B cell (primary cell): ENCODE measurements at regions not wholly inside any gene's neighbourhood (a gene's known extent, or its start where the extent isn't known, plus 50 kb on each side); places are given as distances from the start of the nearest gene placed in this dataset.
"Not testable (repeated sequence)": the region's sequence is repeated elsewhere in the genome, so short reads cannot be mapped to it uniquely, and the experiment has no call there.

ENCODE experiments used
- ATAC-seq: fragments of 200-7000 bp; cut with Tn5 transposase; one replicate; pipeline ENCODE4 v1.10.0; 2021; ENCODE audit warnings: low read depth, mild to moderate bottlenecking, moderate number of reproducible peaks, moderate library complexity
- CTCF ChIA-PET: fragments of 350-600 bp; sonication (Branson Sonifier 250); formaldehyde crosslinking; loops from one replicate; lab custom pipeline; 2021; ENCODE audit warnings: antibody characterized with exemption, inconsistent platforms; lab: Charles Lee
- POLR2A ChIA-PET: fragments of 350-600 bp; sonication (Branson Sonifier 250); formaldehyde crosslinking; loops from one replicate; lab custom pipeline; 2021; ENCODE audit warnings: antibody characterized with exemption; lab: Charles Lee
- DNase-seq: peaks from one replicate; pipeline ENCODE4 v3.0.0; 2013
- H2AFZ ChIP-seq: 2 replicates; pipeline ENCODE4 v1.6.1; 2012; ENCODE audit warnings: mild to moderate bottlenecking, low read depth, low read length; ENCODE audit not compliant: insufficient read depth, poor library complexity, severe bottlenecking
- H3K27ac ChIP-seq, 2 donors: 1 replicate in 1 of 2; 2 replicates in 1 of 2; pipeline ENCODE4 v1.5.1; 2012 to 2013; ENCODE audit warnings: low read length in 2 of 2, mild to moderate bottlenecking in 2 of 2, moderate library complexity in 1 of 2
- H3K27me3 ChIP-seq, 4 experiments: fragments of 200-600 bp in 1 of 4; sonication (generic) in 1 of 4; replicated peaks in 1 of 4; 1 replicate in 2 of 4; 2 replicates in 2 of 4; pipeline versions ENCODE4 v1.6.1 to v1.7.0; 2013 to 2016; ENCODE audit warnings: low read length in 3 of 4, mild to moderate bottlenecking in 2 of 4, mixed read lengths in 1 of 4, moderate library complexity in 1 of 4; ENCODE audit not compliant: insufficient read depth in 4 of 4, control insufficient read depth in 3 of 4; ENCODE audit errors: control extremely low read depth in 1 of 4
- H3K36me3 ChIP-seq, 2 experiments: replicated peaks in 1 of 2; 1 replicate in 1 of 2; 2 replicates in 1 of 2; pipeline versions ENCODE4 v1.6.1 to v1.7.1; 2013; ENCODE audit warnings: low read length in 1 of 2; ENCODE audit not compliant: insufficient read depth in 2 of 2, control insufficient read depth in 1 of 2; ENCODE audit errors: control extremely low read depth in 1 of 2, extremely low read depth in 1 of 2
- H3K4me1 ChIP-seq, 2 donors: fragments of 200-600 bp in 1 of 2; sonication (generic) in 1 of 2; 1 replicate in 1 of 2; 2 replicates in 1 of 2; pipeline versions ENCODE4 v1.5.1 to v1.6.1; 2013 to 2017; ENCODE audit warnings: low read length in 2 of 2; ENCODE audit not compliant: control insufficient read depth in 2 of 2, insufficient read depth in 2 of 2
- H3K4me2 ChIP-seq: replicated peaks from 2 replicates; pipeline ENCODE3; 2012; ENCODE audit warnings: mild to moderate bottlenecking, low read depth, low read length; ENCODE audit not compliant: poor library complexity, severe bottlenecking
- H3K4me3 ChIP-seq, 5 experiments: fragments of 200-600 bp in 1 of 5; sonication (generic) in 1 of 5; 1 replicate in 3 of 5; 2 replicates in 2 of 5; pipeline versions ENCODE4 v1.5.1 to v1.7.0; 2011 to 2016; ENCODE audit warnings: low read length in 4 of 5, mild to moderate bottlenecking in 4 of 5, low read depth in 2 of 5, control low read depth in 1 of 5, moderate library complexity in 1 of 5; ENCODE audit not compliant: insufficient read depth in 1 of 5; ENCODE audit errors: control extremely low read depth in 1 of 5, extremely low read depth in 1 of 5
- H3K79me2 ChIP-seq: fragments of 200-600 bp; sonication (generic); one replicate; pipeline ENCODE4 v1.6.0; 2016; ENCODE audit warnings: low read length; ENCODE audit not compliant: control insufficient read depth, insufficient read depth
- H3K9ac ChIP-seq: fragments of 200-600 bp; sonication (generic); 2 replicates; pipeline ENCODE4 v1.6.1; 2017; ENCODE audit warnings: mild to moderate bottlenecking, low read length, moderate library complexity
- H3K9me3 ChIP-seq, 3 donors: one replicate each; pipeline versions ENCODE4 v1.6.1 to v1.7.1; 2013; ENCODE audit warnings: low read length in 2 of 3; ENCODE audit not compliant: control insufficient read depth in 2 of 3, insufficient read depth in 1 of 3; ENCODE audit errors: control extremely low read depth in 1 of 3
- H4K20me1 ChIP-seq: 2 replicates; pipeline ENCODE4 v1.6.0; 2012; ENCODE audit warnings: mild to moderate bottlenecking, low read length; ENCODE audit not compliant: insufficient read depth, control insufficient read depth, poor library complexity, severe bottlenecking
- H3K27ac Mint-ChIP-seq: one replicate; pipeline ENCODE4 v1.8.0; 2021; ENCODE audit warnings: mixed read lengths
- H3K27me3 Mint-ChIP-seq: one replicate; pipeline ENCODE4 v1.8.0; 2021; ENCODE audit warnings: mixed read lengths
- H3K4me1 Mint-ChIP-seq: one replicate; pipeline ENCODE4 v1.8.0; 2021; ENCODE audit warnings: mixed read lengths
- H3K4me3 Mint-ChIP-seq: one replicate; pipeline ENCODE4 v1.8.0; 2021; ENCODE audit warnings: mixed read lengths
- H3K9me3 Mint-ChIP-seq: one replicate; pipeline ENCODE4 v1.8.0; 2022; ENCODE audit warnings: mixed read lengths; ENCODE audit not compliant: insufficient read depth
- EZH2 ChIP-seq: IDR thresholded peaks from 2 replicates; pipeline ENCODE4 v1.6.1; 2012; ENCODE audit warnings: borderline replicate concordance, low read depth, mild to moderate bottlenecking, moderate library complexity, low read length; ENCODE audit not compliant: insufficient read depth, poor library complexity, severe bottlenecking
- WGBS: methylation state at CpG from one replicate; pipeline ENCODE4 v1.1.5; 2013; ENCODE audit warnings: missing lambda C conversion rate; ENCODE audit not compliant: insufficient coverage; 5-methylcytosine and 5-hydroxymethylcytosine counted together
- intact Hi-C: fragments of 100-400 bp; cut with micrococcal nuclease; formaldehyde crosslinking; loops from one replicate; pipeline ENCODE4 v1.10.0; 2022
- TF ChIP-seq, protein P1 (sequence below): fragments of 200-600 bp; IDR thresholded peaks from one replicate; pipeline ENCODE4 v1.8.0; 2022; ENCODE audit warnings: antibody characterized with exemption, mild to moderate bottlenecking

DNA sequence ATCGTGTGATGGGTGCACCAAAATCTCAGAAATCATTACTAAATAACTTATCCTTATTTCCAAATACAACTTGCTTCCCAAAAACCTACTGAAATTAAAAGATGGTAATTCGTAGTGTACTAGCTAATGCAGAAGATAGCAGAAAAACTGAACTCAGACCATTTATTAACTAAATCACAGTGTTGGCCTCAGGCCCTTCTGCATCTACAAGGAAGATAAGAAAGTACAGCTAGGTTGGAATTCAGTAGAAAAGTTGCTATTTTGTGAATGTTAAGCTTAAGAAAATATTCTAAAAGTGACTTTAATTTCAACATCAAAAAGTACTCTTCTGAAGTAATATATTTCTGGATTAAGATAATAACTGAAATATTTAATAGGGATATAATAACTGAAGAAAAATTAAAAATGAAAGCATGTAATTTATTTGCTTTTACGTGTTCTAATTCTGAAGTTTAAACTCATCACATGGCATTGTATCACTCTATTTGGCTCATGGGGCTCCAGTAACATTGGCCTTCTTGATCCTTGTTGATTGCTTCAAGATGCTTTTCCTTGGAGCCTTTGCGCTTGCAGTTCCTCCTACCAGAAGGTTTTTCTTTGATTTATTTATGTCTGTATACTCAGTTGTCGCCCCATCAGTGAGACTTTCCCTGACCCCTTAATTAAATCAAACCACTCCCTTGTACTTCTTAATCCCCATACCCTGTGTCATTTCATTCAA, 847.9 kb upstream of the ANO3 start:
- WGBS: no CpG with 5 or more reads among the region's 5 CpGs
- TF ChIP-seq, protein P1, sequence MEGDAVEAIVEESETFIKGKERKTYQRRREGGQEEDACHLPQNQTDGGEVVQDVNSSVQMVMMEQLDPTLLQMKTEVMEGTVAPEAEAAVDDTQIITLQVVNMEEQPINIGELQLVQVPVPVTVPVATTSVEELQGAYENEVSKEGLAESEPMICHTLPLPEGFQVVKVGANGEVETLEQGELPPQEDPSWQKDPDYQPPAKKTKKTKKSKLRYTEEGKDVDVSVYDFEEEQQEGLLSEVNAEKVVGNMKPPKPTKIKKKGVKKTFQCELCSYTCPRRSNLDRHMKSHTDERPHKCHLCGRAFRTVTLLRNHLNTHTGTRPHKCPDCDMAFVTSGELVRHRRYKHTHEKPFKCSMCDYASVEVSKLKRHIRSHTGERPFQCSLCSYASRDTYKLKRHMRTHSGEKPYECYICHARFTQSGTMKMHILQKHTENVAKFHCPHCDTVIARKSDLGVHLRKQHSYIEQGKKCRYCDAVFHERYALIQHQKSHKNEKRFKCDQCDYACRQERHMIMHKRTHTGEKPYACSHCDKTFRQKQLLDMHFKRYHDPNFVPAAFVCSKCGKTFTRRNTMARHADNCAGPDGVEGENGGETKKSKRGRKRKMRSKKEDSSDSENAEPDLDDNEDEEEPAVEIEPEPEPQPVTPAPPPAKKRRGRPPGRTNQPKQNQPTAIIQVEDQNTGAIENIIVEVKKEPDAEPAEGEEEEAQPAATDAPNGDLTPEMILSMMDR: no peak
- no peak for TF ChIP-seq EZH2

DNA sequence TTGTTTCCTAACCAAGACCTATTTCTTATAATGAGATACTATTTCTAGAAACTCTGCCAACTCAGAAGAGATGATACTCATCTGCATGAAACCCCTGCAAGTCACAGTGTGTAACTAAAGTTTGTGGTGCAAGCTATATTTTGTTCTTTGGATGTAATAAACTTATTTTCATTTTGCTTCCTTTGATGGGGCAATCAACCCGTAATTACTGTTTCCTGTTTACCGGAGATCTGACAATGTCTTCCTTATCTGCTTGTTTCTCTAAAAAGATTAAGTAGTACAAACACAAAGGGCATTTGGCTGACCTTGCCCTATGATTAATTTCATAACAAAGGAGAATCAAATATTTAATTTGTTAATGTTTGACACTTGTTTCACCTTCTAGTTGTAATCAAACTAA, 846.6 kb upstream of the ANO3 start:
- Histone ChIP-seq H3K4me1 (no peaks in the 10 kb centered on the region), H3K27me3 (no peaks in the 10 kb centered on the region), H3K4me2 (no peak overlapping the region), H3K79me2 (no peaks in the 10 kb centered on the region), H3K27ac (no peak overlapping the region), H3K36me3 (no peaks in the 10 kb centered on the region), H3K4me3 (no peak overlapping the region), H3K9ac (no peak overlapping the region), H3K9me3 (no peaks in the 10 kb centered on the region), H4K20me1 (no peaks in the 10 kb centered on the region), H2AFZ (no peak overlapping the region)
- Mint-ChIP-seq H3K4me3 (no peak overlapping the region), H3K27me3 (no peaks in the 10 kb centered on the region), H3K4me1 (no peaks in the 10 kb centered on the region), H3K27ac (no peak overlapping the region), H3K9me3 (peaks cover 2% of the 10 kb centered on the region)
- ChIA-PET POLR2A (no interaction called here), CTCF (no interaction called here)
- TF ChIP-seq, protein P1: no peak
- TF ChIP-seq EZH2: no peak
- ATAC-seq: no peak
- intact Hi-C loops: no loop called here
- 0% methylated on average over 2 of the region's 2 CpGs for WGBS
- no peak for DNase-seq

More for the DNA sequence above, 847.9 kb upstream of the ANO3 start:
- Mint-ChIP-seq H3K27me3 (no peaks in the 10 kb centered on the region), H3K27ac (no peak overlapping the region), H3K4me3 (no peak overlapping the region), H3K4me1 (no peaks in the 10 kb centered on the region), H3K9me3 (peaks cover 2% of the 10 kb centered on the region)
- H3K9ac ChIP-seq: no peak overlapping the region
- no peaks in the 10 kb centered on the region for H3K4me1 ChIP-seq
- H3K4me3 ChIP-seq: no peak overlapping the region
- H2AFZ ChIP-seq: no peak overlapping the region
- DNase-seq: no peak
- no peaks in the 10 kb centered on the region for H3K79me2 ChIP-seq
- no peaks in the 10 kb centered on the region for H3K27me3 ChIP-seq
- CTCF ChIA-PET: no interaction called here
- no peak overlapping the region for H3K27ac ChIP-seq
- no peaks in the 10 kb centered on the region for H4K20me1 ChIP-seq
- no peak for ATAC-seq
- POLR2A ChIA-PET: no interaction called here
- no peaks in the 10 kb centered on the region for H3K9me3 ChIP-seq
- intact Hi-C loops: no loop called here
- no peaks in the 10 kb centered on the region for H3K36me3 ChIP-seq
- H3K4me2 ChIP-seq: no peak overlapping the region

DNA sequence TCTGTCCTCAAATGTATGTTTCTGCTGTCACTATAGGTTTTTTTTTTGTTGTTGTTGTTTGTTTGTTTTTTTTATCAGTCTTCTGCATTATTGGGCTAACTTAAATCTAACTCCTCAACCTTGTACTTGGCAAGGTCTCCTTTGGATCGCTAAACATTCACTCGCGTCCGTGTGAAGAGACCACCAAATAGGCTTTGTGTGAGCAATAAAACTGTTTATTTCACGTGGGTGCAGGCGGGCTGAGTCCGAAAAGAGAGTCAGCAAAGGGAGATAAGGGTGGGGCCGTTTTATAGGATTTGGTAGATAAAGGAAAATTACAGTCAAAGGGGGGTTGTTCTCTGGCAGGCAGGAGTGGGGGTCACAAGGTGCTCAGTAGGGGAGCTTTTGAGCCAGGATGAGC, 845.6 kb upstream of the ANO3 start:
- H4K20me1 ChIP-seq, H3K27me3 ChIP-seq, H3K27me3 Mint-ChIP-seq, H3K36me3 ChIP-seq, H3K27ac Mint-ChIP-seq, H3K4me2 ChIP-seq, H3K4me1 Mint-ChIP-seq, H3K9me3 Mint-ChIP-seq, DNase-seq, H3K79me2 ChIP-seq, H2AFZ ChIP-seq, H3K4me3 Mint-ChIP-seq, ATAC-seq, H3K9me3 ChIP-seq, H3K27ac ChIP-seq, CTCF ChIA-PET, H3K9ac ChIP-seq, POLR2A ChIA-PET, intact Hi-C loops, H3K4me3 ChIP-seq, H3K4me1 ChIP-seq: not testable (repeated sequence)
- 74% methylated on average over 8 of the region's 8 CpGs for WGBS
